ENCODE measurements at regions not wholly inside any gene's neighbourhood (a gene's known extent, or its start where the extent isn't known, plus 50 kb on each side); places are given as distances from the start of the nearest gene placed in this dataset.

DNA sequence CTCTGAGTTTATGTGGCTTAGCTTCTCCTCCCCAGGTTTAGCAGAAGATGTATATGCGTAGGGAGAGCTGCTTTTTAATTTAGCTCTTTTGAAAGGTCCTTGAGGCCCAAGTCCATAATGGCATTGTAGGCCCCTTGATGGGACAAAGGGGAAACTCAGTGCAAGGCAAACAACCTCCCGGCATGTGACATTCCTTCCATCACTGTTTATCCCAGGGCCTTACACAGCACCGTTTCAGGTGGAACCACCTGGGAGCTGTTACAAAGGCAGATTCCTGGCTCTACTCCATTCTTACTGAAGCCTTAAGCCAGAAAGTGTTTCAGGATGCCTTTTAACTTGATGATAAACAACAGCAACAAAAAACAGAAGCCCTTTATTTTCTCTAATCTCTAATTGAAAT, 555.4 kb downstream of the SLC4A3 start:
- no peak for DNase-seq

- no peak for DNase-seq
Measured at GRCh38 chr2:220185766-220186305, 558.4 kb downstream of the SLC4A3 start.

DNA sequence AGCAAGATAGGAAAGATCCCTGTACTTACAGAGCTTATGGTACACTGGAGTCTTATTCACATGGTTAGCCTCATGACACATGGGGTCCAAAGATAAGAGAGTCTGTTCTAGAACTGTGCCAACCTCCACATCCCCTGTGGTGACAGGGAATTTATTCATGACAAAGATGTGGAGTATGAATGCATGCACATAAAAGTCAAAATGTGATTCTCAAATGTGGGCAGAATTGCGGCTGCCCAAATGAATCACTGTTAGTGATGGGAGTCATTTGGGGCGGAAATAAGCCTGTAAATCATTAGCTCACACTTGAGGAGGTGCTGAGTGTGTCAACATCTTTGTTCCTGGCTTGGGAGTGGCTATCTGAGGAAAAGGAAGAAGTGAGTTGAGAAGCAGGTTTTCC, 560.6 kb downstream of the SLC4A3 start:
- DNase-seq, result no peak

- no peak for DNase-seq
Measured at GRCh38 chr2:220191031-220191430, 563.6 kb downstream of the SLC4A3 start.

DNA sequence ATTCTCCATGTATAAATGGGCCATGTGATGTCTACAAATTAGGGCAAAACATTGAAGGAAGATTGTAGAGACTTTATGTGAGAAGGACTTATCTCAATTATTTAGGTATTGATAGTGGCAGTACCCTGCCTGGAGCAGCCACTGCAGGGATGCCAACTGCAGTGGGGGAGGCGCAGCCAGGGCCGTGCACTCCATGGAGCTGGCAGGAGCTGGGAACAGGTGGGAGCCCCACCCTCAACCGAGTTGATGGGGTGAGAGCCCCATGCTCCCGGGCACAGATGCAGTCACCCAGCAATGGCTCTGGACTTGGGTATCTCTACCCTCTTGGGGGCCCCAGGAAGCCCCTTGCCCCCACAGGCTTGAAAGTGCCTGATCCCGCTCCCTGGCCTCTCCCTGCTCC, 564.3 kb downstream of the SLC4A3 start:
- no peak for DNase-seq

DNA sequence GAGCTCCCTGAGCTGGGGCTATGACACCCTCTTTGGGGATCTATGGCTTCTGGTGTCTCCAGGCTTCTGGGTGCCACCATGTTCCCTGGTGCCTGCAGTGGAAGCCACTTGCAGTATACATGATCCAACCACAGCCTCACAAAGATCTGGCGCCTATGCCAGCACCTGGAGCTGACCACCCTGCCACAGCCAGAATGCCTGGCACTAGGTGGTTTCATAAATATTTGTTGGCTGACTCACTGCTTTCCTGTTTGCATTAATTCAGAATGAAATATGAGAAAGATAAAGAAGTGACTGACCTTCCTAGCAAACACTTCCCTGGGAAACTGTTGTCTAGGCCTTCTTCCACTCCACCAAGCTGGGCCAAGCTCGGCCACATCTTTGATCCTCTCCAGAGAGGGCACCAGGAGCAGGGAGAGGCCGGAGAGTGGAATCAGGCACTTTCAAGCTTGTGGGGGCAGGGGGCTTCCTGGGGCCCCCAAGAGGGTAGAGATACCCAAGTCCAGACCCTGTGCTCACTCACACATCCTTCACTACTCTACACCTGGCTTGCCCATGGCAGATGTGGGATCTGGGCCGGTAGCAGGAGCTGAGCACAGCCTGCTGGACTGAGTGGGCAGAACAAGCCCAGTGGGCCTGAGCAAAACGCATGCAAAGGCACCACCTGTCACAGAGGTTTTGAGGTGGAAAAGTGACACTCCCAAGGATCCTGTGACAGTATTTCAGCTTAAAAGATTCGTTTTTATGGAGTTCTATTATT, 565.7 kb downstream of the SLC4A3 start:
- DNase-seq, result no peak

- no peak for DNase-seq
Measured at GRCh38 chr2:220194630-220195584, 567.5 kb downstream of the SLC4A3 start.

DNA sequence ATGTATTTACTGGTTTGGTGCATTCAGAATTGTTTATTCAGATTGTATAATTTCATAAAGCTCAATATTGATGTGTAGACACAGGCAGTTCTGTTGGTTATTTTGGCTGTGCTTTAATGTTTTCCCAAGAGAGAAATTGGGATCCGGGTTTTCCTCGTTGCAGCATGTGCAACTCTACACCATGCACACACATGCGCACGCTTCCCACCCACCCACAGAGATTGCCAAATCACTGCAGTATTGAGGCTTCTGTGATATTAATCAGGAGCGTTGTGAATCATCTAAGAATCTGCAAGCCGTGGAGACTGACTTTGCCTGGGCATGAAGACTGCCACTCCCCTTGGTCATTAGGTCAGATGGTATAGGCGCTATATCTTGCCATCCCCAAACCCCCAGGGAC, 571.5 kb downstream of the SLC4A3 start:
- no peak for DNase-seq

- DNase-seq, result no peak
Measured at GRCh38 chr2:220202066-220202465, 574.6 kb downstream of the SLC4A3 start.

- DNase-seq, result no peak
Measured at GRCh38 chr2:220209093-220209492, 581.7 kb downstream of the SLC4A3 start.

DNA sequence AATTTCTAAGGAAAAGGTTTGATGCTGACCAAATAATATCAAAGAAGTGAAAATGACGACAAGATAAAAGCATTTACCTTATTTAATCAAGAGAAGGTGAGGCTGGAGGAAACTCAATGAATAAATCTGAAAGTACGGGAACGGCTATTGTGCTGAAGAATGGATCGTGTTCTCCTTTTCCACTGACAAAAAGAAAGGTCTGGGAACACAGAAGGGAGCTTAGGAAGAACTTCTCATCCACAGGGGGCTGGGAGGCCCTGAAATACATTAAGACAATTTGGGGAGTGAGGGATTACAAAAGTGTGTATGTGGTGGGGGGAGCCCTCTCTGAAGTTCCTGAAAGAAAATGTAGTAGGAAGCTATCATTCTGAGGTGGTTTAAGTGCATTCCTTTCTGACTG, 582.3 kb downstream of the SLC4A3 start:
- no peak for DNase-seq

- no peak for DNase-seq
Measured at GRCh38 chr2:220212296-220213080, 585.1 kb downstream of the SLC4A3 start.

- DNase-seq, result no peak
Measured at GRCh38 chr2:220215785-220216184, 588.4 kb downstream of the SLC4A3 start.

DNA sequence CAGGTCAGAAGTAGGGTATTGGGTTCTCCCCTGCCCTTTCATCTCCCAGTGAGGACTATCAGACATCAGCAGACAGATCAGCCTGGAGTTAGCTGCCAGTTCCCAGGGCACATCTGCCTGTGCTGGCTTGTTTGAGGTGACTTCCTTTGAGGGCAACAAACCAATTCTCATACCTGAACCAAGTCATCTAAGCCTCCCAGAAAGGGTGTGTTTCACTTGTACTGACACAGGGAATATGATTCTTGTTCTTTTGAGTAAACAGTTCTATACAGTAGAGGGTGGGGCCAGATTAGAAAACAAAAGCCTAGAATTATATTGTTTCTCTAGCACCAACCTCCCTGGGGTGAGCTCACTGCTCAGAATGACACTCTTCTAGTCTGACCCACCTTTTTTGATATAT, 591.9 kb downstream of the SLC4A3 start:
- DNase-seq, result no peak

DNA sequence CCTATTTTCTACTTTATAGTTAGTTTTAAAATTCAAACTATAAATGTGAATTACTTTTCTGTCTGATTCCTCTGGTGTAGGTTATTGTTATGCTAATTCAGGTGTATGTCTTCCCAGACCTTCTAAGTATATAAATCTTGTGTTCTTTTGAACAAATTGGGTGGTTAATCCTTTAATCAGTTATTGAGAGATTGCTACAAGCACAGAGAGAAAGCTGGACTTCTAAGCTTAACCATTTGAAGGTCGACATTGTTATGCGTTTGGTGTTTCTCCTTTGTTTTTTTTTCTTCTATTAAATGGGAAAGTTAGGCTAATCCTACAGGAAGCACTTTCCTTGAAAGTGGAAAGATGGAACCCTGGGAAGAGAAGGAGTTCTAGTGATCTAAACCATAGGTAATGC, 592.6 kb downstream of the SLC4A3 start:
- no peak for DNase-seq

DNA sequence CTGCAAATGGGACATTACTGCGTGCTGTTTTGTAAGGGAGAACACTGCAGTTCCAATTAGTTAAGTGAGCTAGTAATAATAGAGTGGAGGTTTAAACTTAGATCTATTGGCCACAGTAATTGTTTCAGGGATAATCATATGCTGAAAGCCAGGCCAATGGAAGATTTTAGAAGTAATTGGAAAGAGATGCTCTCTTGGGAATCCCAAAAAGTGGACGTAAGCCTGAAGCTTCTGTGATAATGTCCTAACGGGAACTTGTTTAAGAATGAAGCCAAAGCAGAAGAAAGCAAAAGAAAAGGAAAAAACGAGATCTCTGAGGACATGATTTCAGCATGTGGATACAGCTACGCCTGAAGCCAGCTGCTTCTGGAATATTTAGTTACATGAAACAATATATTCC, 594.6 kb downstream of the SLC4A3 start:
- no peak for DNase-seq

- DNase-seq, result no peak
Measured at GRCh38 chr2:220224691-220225543, 597.5 kb downstream of the SLC4A3 start.

DNA sequence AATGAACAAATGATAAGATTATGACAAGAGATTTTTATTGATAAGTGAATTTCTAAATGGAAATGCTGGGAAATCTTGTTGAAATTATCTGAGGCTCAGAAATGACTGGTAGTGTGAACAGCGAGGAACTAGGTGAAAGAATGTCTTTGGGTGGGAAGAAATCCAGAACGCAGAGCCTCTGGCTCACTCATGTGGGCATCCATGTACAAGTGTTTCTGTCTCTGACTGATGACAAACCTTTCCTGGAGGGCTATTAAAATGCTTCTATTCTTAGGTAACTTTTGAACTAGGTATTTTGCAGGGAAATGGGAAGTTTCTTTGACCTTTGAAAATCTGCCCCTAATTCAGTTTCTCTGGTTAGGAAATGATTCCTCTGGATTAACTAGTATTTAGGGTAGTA, 598.6 kb downstream of the SLC4A3 start:
- no peak for DNase-seq

- DNase-seq, result no peak
Measured at GRCh38 chr2:220226546-220226945, 599.1 kb downstream of the SLC4A3 start.

GRCh38 chr2:220227266-220227920, 600.0 kb downstream of the SLC4A3 start:
- no peak for DNase-seq

DNA sequence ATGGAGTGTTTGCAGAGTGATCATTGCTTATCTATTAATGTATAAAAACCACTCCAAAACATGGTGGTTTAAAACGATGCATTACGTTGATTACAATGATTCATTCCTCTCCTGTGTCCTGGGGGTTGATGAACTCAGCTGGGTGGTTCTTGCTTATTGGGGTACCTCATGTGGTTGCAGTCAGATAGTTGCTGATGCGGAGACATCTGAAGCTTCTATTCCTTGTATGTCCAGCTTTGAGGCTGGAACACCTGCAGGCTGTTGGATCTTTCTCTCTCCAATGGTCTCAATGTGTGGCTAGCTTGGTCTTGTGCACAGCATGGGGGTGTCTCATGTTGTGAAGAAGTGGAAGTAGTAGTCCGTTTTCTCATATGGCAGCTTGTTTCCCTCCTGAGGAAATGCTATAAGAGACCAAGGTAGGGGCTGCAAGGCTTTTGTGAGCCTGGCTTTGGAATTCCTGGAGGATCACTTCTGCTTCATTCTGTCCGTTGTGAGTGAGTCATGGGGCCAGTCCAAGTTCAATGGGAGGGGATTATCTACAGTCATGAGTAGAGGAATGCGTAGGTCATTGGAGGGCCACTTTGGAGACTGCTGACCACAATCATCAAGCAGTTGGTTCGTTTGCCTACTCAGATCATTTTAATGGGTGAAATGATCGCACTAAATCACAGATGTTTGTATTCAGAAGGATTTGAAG, 601.0 kb downstream of the SLC4A3 start:
- no peak for DNase-seq
